Adipocyte (in vitro differentiated cells): ENCODE measurements at regions not wholly inside any gene's neighbourhood (a gene's known extent, or its start where the extent isn't known, plus 50 kb on each side); places are given as distances from the start of the nearest gene placed in this dataset.

Experiments
- DNase-seq: peaks from one replicate; pipeline ENCODE4 v3.0.0-alpha.2; 2015; ENCODE audit warnings: low read depth
- H3K27me3 ChIP-seq: replicated peaks from 2 replicates; pipeline ENCODE4 v1.7.0; 2013; ENCODE audit warnings: mild to moderate bottlenecking, low read length, moderate library complexity; ENCODE audit not compliant: control insufficient read depth, insufficient read depth
- H3K36me3 ChIP-seq: 2 replicates; pipeline ENCODE4 v1.7.0; 2013; ENCODE audit warnings: low read length, mild to moderate bottlenecking, moderate library complexity; ENCODE audit not compliant: control insufficient read depth, insufficient read depth, severe bottlenecking
- H3K4me1 ChIP-seq: 2 replicates; pipeline ENCODE4 v1.7.0; 2013; ENCODE audit warnings: mild to moderate bottlenecking, low read length, moderate library complexity; ENCODE audit not compliant: control insufficient read depth, insufficient read depth
- H3K4me3 ChIP-seq: 2 replicates; pipeline ENCODE4 v1.7.0; 2013; ENCODE audit warnings: mild to moderate bottlenecking, low read length, moderate library complexity
- H3K9ac ChIP-seq: 2 replicates; pipeline ENCODE4 v1.7.0; 2013; ENCODE audit warnings: mild to moderate bottlenecking, low read length, moderate library complexity
- H3K9me3 ChIP-seq: 2 replicates; pipeline ENCODE4 v1.7.0; 2013; ENCODE audit warnings: mild to moderate bottlenecking, low read length, moderate library complexity; ENCODE audit not compliant: control insufficient read depth

- H3K4me1 ChIP-seq: no peaks in the 10 kb centered on the region
- no peak for DNase-seq
- H3K9ac ChIP-seq: no peak overlapping the region
- no peaks in the 10 kb centered on the region for H3K27me3 ChIP-seq
- H3K9me3 ChIP-seq: peaks cover 19% of the 10 kb centered on the region
- no peaks in the 10 kb centered on the region for H3K36me3 ChIP-seq
- H3K4me3 ChIP-seq: no peak overlapping the region
Measured at GRCh38 chr6:88558981-88559380, 392.8 kb upstream of the CNR1 start.

GRCh38 chr6:88556663-88557062 lies 390.5 kb upstream of the CNR1 start:
- H3K36me3 ChIP-seq: no peaks in the 10 kb centered on the region
- DNase-seq: no peak
- no peak overlapping the region for H3K4me3 ChIP-seq
- H3K9ac ChIP-seq: no peak overlapping the region
- no peaks in the 10 kb centered on the region for H3K4me1 ChIP-seq
- H3K9me3 ChIP-seq: peaks cover 19% of the 10 kb centered on the region
- no peaks in the 10 kb centered on the region for H3K27me3 ChIP-seq

- Histone ChIP-seq H3K36me3 (no peaks in the 10 kb centered on the region), H3K9me3 (no peaks in the 10 kb centered on the region), H3K4me3 (no peak overlapping the region), H3K27me3 (no peaks in the 10 kb centered on the region), H3K4me1 (no peaks in the 10 kb centered on the region), H3K9ac (no peak overlapping the region)
- no peak for DNase-seq
Measured at GRCh38 chr6:88548891-88549505, 382.9 kb upstream of the CNR1 start.

GRCh38 chr6:88547768-88548167 lies 381.6 kb upstream of the CNR1 start:
- H3K4me1 ChIP-seq: no peaks in the 10 kb centered on the region
- no peaks in the 10 kb centered on the region for H3K27me3 ChIP-seq
- no peak overlapping the region for H3K9ac ChIP-seq
- H3K4me3 ChIP-seq: no peak overlapping the region
- DNase-seq: no peak
- H3K9me3 ChIP-seq: no peaks in the 10 kb centered on the region
- H3K36me3 ChIP-seq: no peaks in the 10 kb centered on the region

GRCh38 chr6:88545991-88546390 lies 379.8 kb upstream of the CNR1 start:
- Histone ChIP-seq H3K27me3 (no peaks in the 10 kb centered on the region), H3K4me1 (no peaks in the 10 kb centered on the region), H3K36me3 (no peaks in the 10 kb centered on the region), H3K9ac (no peak overlapping the region), H3K9me3 (no peaks in the 10 kb centered on the region), H3K4me3 (no peak overlapping the region)
- DNase-seq: no peak

- H3K4me3 ChIP-seq: no peak overlapping the region
- H3K36me3 ChIP-seq: no peaks in the 10 kb centered on the region
- no peak for DNase-seq
- no peaks in the 10 kb centered on the region for H3K4me1 ChIP-seq
- no peaks in the 10 kb centered on the region for H3K9me3 ChIP-seq
- no peaks in the 10 kb centered on the region for H3K27me3 ChIP-seq
- H3K9ac ChIP-seq: no peak overlapping the region
Measured at GRCh38 chr6:88544986-88545612, 379.0 kb upstream of the CNR1 start.

- H3K36me3 ChIP-seq: no peaks in the 10 kb centered on the region
- no peak overlapping the region for H3K4me3 ChIP-seq
- H3K27me3 ChIP-seq: no peaks in the 10 kb centered on the region
- DNase-seq: no peak
- no peaks in the 10 kb centered on the region for H3K9me3 ChIP-seq
- no peaks in the 10 kb centered on the region for H3K4me1 ChIP-seq
- no peak overlapping the region for H3K9ac ChIP-seq
Measured at GRCh38 chr6:88539295-88539764, 373.2 kb upstream of the CNR1 start.

- DNase-seq: no peak
- Histone ChIP-seq H3K27me3 (no peaks in the 10 kb centered on the region), H3K4me3 (no peak overlapping the region)
Measured at GRCh38 chr6:88538840-88539239, 372.7 kb upstream of the CNR1 start.

GRCh38 chr6:88538130-88538706 lies 372.1 kb upstream of the CNR1 start:
- H3K4me3 ChIP-seq: no peak overlapping the region
- no peaks in the 10 kb centered on the region for H3K9me3 ChIP-seq
- no peaks in the 10 kb centered on the region for H3K4me1 ChIP-seq
- no peaks in the 10 kb centered on the region for H3K36me3 ChIP-seq
- no peaks in the 10 kb centered on the region for H3K27me3 ChIP-seq
- DNase-seq: peak; percentile 15
- H3K9ac ChIP-seq: no peak overlapping the region

More at GRCh38 chr6:88538840-88539239, 372.7 kb upstream of the CNR1 start:
- Histone ChIP-seq H3K9ac (no peak overlapping the region), H3K4me1 (no peaks in the 10 kb centered on the region), H3K36me3 (no peaks in the 10 kb centered on the region), H3K9me3 (no peaks in the 10 kb centered on the region)

- no peaks in the 10 kb centered on the region for H3K9me3 ChIP-seq
- DNase-seq: no peak
- no peak overlapping the region for H3K9ac ChIP-seq
- no peaks in the 10 kb centered on the region for H3K27me3 ChIP-seq
- H3K4me3 ChIP-seq: no peak overlapping the region
- no peaks in the 10 kb centered on the region for H3K4me1 ChIP-seq
- H3K36me3 ChIP-seq: no peaks in the 10 kb centered on the region
Measured at GRCh38 chr6:88536071-88536625, 370.0 kb upstream of the CNR1 start.

- no peaks in the 10 kb centered on the region for H3K4me1 ChIP-seq
- no peak overlapping the region for H3K4me3 ChIP-seq
- H3K36me3 ChIP-seq: no peaks in the 10 kb centered on the region
- no peaks in the 10 kb centered on the region for H3K9me3 ChIP-seq
- peaks cover 4% of the 10 kb centered on the region for H3K27me3 ChIP-seq
- no peak overlapping the region for H3K9ac ChIP-seq
- no peak for DNase-seq
Measured at GRCh38 chr6:88535306-88535705, 369.2 kb upstream of the CNR1 start.
